GM19351 (cell line): ENCODE measurements at regions not wholly inside any gene's neighbourhood (a gene's known extent, or its start where the extent isn't known, plus 50 kb on each side); places are given as distances from the start of the nearest gene placed in this dataset.

Experiments
- ATAC-seq: cut with Tn5 transposase; IDR thresholded peaks from one replicate; pipeline ENCODE4 v1.9.1; 2021; ENCODE audit warnings: mild to moderate bottlenecking, moderate library complexity; ENCODE audit not compliant: unreplicated experiment

DNA sequence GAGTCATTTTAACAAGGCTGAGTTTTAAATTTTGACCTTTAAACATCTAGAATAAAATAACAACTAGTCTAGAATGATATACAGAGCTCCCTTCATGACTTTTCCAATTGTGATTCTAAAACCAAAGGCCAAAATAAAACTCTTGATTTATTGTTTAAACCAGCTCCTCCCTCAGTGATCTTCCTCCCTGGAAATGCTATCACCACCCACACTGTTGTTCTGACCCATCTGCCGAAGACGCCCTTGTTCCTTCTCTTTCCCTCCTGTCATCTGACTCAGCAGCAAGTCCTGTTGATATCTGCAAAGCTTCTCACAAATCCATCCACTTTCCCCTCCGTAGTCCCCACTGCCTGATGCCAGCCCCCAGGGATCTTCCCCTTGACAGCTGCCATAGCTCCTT lies 231.6 kb upstream of the DYNLRB2 start:
- no peak for ATAC-seq

DNA sequence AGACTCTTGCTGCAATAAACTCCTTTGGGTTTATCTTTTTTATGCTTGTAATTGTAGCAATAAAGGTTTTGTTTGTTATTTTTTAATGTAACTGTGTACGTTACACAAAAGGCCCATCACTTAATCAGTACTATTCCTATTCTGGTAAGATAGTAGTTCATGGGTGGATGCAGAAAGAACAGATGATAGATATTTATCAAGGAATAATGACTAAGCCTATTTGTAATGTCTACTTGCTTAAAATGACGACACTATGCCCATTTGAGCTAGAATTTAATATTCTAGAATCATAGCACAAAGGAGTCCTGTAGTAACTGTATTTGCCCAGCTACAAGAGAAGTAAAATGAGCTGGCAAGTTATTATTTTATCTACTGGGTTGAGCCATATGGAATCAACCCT lies 235.4 kb upstream of the DYNLRB2 start:
- ATAC-seq, result no peak

DNA sequence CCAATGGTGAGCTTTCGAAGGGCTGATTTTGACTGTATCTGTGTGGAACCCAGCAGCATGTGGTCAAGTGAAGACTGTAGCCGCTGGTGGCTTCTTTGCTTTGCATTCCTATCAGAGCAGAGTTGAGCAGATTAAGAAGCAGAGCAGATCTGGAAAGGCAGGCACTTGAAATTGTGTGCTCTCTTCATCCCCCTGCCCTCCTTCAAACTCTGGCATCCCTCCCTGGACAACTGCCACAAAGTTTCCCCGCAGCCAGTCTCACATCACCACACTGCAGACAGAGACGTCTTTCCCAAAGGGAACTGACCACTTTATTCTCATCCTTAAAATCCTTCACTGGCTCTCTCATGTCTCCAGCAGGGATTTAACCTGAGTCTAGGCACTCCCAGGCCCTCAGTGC lies 237.1 kb upstream of the DYNLRB2 start:
- ATAC-seq, result no peak

DNA sequence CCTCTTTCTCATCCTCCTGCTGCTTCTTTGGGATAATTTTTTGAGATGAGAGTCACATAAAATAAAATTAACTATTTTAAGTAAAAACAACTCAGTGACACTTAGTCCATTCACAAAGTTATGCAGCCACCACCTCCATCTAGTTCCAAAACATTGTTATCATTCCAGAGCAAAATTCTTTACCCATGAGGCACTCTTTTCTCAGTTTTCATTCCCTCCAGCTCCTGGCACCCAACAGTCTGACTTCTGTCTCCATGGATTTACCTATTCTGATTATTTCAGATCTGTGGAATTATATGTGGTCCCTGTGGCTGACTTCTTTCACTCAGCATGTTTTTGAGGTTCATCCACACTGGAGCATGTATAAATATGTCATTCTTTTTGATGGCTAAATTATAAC lies 239.9 kb upstream of the DYNLRB2 start:
- ATAC-seq, result no peak

DNA sequence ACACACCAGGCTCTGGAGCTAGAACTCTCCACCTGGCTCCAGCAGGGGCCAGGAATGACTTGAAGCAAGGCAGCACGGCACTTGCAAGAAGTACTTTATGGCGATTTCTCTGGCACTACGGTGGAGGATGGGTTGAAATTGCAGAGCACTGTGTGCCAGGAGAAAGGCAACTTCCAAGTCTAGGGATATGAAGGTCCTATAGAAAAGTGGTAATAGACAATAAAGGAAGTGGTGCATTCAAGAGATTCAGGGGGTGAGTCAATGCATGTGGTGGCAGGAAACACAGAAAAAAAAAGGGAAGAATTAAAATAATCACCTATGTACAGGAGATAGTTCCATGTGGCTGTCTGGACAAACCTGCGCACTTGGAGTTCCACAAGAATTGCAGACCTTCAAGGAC lies 240.3 kb upstream of the DYNLRB2 start:
- no peak for ATAC-seq

DNA sequence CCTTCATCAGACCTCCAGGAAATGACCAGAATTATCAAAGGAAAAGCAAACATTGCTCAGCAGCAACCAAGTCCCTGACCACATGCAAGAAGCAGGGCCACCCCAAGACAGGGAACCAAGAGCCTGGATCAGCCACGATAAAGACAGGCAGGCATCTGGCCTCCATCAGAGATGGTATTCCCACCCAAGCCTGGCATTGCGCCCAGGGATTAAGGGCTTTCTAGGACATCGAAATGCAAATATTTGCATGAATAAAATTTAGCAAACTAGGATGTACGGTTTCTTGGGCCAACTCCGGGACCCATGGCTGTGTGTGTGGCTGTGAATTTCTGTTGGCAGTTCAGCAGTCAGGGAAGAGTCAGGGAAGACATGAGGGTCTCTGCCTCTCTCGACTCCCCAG lies 241.4 kb upstream of the DYNLRB2 start:
- no peak for ATAC-seq

DNA sequence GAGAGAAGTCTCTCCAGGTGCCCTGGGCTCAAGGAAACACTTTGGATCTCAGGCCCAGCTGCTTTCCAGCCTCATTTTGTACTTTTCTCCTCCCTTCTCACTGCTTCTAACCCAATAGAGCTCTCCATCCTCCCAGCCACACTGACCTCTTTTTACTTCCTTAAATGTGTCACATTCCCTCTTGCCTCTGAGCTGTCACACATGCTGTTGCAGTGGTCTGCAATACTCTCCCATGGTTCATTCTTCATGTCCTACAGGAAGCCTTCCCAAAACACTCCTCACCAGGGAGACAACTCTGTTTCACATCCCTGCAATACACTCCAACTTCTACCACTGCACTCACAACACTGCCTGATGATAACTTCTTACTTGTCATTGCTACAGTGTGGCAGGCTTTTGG lies 242.1 kb upstream of the DYNLRB2 start:
- ATAC-seq, result no peak

DNA sequence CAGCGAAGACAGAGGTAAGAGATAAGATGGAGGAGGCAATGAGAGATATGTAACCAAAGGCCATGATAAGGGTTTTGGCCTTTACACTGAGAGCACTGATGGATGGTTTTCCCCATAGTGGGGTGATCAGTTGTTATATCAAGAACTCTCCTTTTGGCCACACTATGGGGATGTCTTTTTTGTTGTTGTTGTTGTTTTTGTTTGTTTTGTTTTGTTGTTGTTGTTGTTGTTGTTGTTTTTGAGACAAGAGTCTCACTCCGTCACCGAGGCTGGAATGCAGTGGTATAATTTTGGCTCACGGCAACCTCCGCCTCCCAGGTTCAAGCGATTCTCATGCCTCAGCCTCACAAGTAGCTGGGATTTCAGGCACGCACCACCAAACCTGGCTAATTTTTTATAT lies 244.8 kb upstream of the DYNLRB2 start:
- no peak for ATAC-seq

DNA sequence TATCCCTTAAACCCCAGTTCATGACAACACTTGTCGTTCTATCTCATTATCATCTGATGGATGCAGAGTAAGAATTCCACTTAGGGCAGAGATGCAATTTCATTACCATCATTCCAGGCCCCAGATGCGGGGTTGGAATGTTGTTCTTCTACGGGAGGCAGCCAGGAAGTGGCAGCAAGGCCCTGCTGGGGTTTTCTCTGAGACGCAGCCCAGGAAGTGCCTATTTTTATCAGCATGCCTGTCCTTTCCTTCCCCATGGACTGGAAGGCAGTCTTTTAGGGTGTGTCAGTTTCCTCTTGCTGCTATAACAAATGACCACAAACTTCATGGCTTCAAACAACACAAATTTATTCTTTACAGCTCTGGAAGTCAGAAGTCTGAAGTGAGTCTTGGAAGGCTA lies 246.6 kb upstream of the DYNLRB2 start:
- ATAC-seq, result no peak

DNA sequence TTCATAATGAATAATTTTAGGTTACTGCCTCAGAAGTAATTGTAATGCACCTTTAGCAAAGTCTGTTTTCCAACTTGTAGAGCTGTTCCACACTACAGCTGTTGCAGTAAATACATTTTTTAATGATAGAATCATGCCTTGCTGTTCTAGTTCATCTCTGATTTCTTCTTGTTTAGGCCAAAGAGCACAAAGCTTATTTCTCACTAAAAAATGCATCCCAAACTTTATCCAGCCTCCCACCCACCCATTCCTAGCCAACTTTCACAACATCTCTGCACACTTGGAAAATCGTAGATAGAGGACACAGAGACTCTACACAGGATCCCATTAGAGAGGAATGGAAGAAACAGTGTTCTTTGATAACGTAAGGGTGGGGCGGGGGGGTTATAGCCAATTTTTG lies 252.2 kb upstream of the DYNLRB2 start:
- no peak for ATAC-seq

DNA sequence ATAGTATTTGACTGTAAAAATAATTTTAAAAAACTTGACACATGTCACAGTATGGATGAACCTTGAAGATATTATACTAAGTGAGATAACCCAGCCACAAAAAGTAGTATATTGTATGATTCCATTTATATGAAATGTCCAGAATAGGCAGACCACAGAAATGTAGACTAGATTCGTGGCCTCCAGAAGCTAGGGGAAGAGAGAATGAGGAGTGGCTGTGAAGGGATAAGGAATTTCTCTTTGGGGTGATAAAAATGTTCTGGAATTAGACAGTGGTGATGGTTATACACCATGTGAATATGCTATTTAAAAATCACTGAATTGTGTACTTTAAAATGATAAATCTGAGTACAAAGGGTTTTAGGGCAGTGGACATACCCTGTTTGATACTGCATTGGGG lies 253.1 kb upstream of the DYNLRB2 start:
- no peak for ATAC-seq

DNA sequence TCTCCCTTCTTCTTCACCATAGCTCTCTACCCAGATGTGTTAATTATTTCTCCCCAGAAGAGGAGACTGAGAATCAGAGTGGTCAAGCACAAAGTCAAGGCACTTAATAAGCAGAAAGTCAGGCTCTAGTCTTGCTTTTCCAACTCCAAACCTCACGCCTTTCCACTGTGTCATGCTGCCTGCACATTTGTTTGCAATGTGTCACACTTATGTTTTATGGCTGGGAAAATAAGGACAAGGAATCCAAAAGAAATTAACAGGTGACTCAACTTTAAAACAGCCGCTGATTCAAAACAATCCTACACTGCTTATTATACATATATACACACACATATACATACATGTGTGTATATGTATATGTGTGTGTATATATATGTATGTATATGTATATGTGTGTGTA lies 255.7 kb upstream of the DYNLRB2 start:
- ATAC-seq, result no peak

DNA sequence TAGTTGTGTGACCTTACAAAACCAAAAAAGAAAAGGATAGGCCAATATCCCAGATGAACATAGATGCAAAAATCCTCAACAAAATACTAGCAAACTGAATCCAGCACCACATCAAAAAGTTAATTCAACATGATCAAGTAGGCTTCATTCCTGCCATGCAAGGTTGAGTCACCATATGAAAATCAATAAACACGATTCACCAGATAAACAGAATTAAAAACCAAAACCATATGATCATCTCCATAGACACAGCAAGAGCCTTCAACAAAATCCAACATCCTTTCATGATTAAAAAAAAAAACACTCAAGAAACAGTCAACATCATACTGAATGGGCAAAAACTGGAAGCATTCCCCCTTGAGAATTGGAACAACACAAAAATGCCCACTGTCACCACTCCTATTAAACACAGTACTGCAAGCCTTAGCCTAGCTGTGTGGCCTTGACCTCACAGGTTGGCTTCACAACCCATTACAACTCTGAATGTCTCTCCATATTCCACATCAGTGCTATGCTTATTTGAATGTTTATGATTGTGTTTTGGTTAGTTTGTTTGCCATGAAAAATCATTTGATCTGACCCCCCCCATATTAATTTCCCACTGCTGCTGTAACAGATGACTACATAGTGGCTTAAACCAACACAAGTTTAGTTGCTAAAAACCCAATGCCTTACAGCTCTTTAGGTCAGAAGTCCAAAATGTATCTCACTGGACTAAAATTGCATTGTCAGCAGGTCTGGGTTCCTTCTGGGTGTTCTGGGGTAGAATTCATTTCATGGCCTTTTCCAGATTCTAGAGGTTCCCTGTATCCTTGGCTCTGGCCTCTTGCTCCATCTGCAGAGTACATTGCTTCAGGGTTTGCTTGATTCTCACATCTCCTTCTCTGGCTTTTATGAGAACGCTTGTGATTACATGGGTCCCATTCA lies 257.1 kb upstream of the DYNLRB2 start:
- ATAC-seq, result no peak

DNA sequence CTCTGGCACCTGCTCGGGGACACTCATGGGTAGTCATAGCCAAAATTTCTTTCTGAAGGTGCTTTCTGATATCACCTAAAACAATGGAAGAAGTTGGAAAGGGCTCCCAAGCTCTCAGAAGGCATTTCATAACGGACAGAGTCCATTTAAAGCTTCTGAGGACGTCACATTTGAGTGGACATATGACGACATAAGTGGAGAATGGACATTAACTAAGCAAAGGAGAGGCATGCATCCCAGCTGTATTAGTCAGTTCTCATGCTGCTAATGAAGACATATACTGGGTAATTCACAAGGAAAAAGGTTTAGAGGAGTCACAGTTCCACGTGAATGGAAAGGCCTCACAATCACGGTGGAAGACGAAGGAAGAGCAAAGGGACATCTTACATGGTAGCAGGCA lies 260.2 kb upstream of the DYNLRB2 start:
- no peak for ATAC-seq

DNA sequence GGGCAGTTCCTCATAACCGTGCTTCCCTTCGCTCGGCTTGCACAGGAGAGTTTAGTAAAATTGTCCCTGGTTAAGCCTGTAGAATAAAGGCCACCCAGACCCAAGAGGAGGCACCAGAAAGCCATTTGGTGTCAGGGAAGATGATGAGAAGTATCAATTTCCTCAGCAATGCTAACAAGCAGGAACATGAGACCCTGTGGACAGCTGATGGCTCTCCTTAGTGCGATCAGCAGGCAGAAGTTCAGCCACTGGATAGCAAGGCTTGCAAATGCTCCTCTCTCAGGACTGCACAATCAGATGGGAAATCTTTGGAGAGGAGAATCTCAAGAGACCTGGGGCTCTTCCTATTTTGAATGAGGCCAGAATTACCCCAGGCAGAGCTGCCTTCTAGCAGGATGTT lies 261.1 kb upstream of the DYNLRB2 start:
- ATAC-seq, result no peak

DNA sequence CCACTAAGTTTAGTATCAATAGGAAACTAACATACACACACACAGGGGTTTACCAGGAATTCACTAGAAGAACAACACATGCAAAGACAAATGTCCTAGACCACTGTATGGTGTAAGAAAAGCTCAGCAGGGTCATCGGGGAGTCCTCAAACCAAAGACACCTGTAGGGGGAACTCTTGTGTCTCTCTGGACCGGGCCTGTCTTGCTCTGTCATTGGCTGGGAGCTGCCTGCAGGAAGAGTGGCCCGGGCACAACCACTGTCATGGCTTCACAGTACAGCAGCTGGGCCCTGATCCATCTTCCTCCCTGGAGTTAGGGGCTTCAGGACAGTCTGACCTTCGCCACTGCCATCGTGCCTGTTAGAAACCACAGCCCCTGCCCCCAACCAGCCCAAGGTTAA lies 263.6 kb upstream of the DYNLRB2 start:
- ATAC-seq, result no peak

DNA sequence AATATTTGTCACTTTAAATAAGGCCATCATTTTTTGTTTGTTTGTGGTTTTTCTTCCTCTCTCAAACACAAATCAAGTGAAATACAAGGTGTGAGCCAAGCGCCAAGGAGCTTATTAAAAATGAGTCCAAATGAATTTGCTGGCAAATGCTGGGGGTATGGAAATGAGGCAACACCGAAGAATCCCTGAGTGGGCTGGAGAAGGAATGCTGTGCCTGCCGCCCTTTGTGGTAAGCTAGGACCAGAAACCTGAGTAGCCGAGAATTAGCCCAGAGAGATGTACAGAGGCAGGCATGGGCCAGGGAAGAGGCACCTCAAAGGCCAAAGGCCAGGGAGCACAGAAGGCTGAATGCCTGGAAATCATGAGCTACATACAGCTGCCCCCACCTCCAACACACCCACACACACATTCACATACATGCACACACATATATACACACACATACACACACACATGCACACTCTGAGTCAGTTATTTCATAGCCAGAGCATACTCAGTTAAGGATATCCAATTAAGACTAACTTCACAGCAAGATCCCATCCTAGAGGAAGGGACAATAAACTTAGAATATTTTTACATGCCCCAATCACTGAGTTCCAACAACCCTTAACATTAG lies 266.1 kb upstream of the DYNLRB2 start:
- no peak for ATAC-seq

DNA sequence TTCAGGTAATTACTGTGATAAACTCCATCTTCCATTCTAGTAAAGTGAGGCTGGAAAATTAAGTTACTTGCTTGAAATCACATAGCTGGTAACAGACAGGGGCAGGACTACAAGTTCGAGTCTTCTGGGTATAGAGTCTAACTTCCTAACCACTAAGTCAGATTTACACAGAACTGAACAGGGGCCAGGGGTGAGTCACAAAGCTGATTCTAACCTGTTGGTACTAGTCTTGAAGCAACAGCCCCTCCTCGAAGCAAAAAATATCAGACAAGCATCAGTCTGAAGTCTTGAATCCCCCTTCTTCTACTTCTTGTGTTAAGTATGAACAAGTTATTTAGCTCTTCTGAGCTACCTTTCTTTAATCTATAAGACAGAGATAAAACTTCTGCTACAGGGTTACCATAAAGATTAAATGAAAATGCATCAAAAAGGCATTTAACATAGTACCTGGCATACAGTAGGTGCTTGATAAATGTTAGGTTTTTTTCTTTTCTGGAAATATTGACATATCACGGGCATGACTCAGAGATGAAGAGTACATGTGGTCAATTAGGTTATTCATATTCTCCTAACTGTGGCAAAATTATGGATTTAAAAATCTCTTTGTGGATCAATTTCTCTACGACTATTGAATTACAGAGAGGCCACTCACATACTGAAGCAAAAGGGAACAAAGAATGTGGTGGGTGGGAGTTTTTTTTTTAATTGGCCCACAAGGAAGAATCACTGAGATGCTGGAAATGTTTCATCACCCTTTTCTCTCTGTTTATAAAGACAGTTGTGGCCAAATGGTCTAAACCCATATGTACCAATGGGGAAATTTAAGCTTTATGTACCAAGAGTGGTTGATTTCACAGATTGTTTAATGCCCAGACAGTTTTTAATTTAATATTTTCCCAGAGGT lies 266.9 kb upstream of the DYNLRB2 start:
- ATAC-seq, result no peak

DNA sequence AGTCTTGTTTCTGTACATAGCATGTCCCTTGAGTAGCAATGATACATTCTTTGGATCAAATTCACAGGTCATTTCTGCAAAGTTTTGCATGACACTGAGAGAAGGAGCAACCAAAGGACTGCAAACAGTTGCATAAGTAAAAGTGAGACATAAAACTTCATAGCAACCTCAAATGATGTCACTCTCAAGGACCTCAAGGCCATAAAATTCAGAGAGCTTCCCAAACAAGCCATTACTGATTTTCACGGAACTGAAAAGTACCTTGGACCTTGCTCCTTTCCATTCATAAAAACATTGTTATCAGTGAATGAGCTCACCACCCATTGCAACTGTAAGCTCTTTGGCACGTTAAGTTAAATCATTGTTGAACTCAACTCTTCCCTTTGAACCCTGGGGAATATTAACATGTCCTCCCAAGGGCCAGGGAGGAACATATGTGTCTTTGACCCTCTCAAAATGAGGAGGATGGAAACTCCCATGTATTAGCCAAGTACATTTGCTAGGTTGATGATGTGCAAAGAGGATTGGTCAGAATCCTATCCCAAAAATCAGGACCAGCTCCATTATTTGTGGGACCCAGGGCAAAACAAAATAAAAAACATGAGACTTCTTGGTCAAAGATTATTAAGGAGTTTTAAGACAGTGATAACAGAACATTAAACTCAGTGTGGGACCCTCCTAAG lies 275.0 kb upstream of the DYNLRB2 start:
- no peak for ATAC-seq

DNA sequence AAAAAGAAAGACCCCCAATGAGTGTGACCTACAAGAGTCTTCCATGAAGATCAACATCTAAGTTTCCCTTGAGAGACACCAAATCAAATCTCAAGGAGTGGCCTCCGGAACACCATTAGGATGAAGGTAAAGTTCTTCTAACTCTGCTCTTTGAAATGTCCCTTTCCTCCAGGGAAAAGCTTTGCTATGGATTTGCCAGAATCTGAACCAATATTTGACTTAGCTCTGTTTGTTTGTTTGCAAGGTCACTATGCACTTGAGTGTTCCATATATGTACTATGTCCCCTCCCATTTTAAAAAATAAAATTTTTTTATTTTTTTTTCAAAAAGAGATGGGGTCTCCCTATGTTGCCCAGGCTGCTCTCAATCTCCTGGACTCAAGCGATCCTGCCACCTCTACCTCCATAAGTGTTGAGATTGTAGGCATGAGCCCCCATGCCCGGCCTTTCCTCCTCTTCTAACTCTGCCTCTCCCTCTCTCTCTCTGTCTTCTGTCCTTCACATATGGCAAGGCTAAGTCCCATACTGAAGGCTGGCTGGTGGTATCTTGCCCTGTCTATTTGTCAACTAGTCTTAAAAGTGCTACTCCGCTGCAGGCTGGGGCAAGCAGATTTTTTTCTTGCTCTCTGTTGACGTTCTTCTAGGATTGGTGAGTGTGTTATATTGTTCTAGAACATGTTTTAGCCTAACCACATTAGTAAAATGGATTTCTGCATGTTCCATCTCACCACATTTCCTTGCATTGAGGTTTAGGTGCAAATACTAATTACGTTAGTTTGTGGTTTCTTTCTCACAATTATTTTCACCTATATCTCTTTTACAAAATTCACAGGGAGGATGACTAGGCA lies 276.7 kb upstream of the DYNLRB2 start:
- ATAC-seq, result no peak
